ENCODE measurements at regions not wholly inside any gene's neighbourhood (a gene's known extent, or its start where the extent isn't known, plus 50 kb on each side); places are given as distances from the start of the nearest gene placed in this dataset.

GRCh38 chr7:25037325-25037724 is 57.3 kb upstream of the OSBPL3 start:
- Histone ChIP-seq H3K79me2 (ENCODE audit: insufficient read depth, low read length) (no peaks in the 10 kb centered on the region), H3K9me3 (ENCODE audit: insufficient read depth, low read length) (0 out of 2 replicates have a peak, but pooled peaks cover 9% of the 10 kb centered on the region), H3K27me3 (ENCODE audit: low read length) (no peaks in the 10 kb centered on the region), H3K36me3 (ENCODE audit: low read length) (no peaks in the 10 kb centered on the region), H3K27ac (ENCODE audit: low read depth, low read length) (no peak overlapping the region), H3K4me2 (ENCODE audit: low read depth, low read length, poor library complexity, severe bottlenecking) (no peak overlapping the region), H3K4me3 (ENCODE audit: insufficient read depth, low read length, poor library complexity, severe bottlenecking) (no peak overlapping the region), H2AFZ (ENCODE audit: low read depth, low read length, severe bottlenecking) (no peak overlapping the region), H3K9me2 (replicated peaks; ENCODE audit: insufficient read depth, low read length) (no peaks in the 10 kb centered on the region), H3K9ac (ENCODE audit: low read length) (no peak overlapping the region), H4K20me1 (ENCODE audit: low read depth, low read length) (no peaks in the 10 kb centered on the region), H3F3A (ENCODE audit: insufficient read depth) (no peaks in the 10 kb centered on the region)
- TF ChIP-seq EZH2phosphoT487 (conservative IDR thresholded peaks at IDR 0.05; ENCODE audit: low read length) (no peak), CTCF (IDR thresholded peaks at IDR 0.05; ENCODE audit: insufficient read depth, low read length, poor library complexity, severe bottlenecking) (no peak)

GRCh38 chr7:25035274-25035673 is 55.3 kb upstream of the OSBPL3 start:
- H3K9me2 ChIP-seq (replicated peaks; ENCODE audit: insufficient read depth, low read length): no peaks in the 10 kb centered on the region
- H3F3A ChIP-seq (ENCODE audit: insufficient read depth): no peaks in the 10 kb centered on the region
- H3K27ac ChIP-seq (ENCODE audit: low read depth, low read length): no peak overlapping the region
- no peaks in the 10 kb centered on the region for H3K36me3 ChIP-seq (ENCODE audit: low read length)
- H3K4me3 ChIP-seq (ENCODE audit: insufficient read depth, low read length, poor library complexity, severe bottlenecking): no peak overlapping the region
- H3K9ac ChIP-seq (ENCODE audit: low read length): no peak overlapping the region
- no peak for TF ChIP-seq CTCF (IDR thresholded peaks at IDR 0.05; ENCODE audit: insufficient read depth, low read length, poor library complexity, severe bottlenecking)
- no peak for TF ChIP-seq EZH2phosphoT487 (conservative IDR thresholded peaks at IDR 0.05; ENCODE audit: low read length)
- no peak overlapping the region for H3K4me2 ChIP-seq (ENCODE audit: low read depth, low read length, poor library complexity, severe bottlenecking)
- no peak overlapping the region for H2AFZ ChIP-seq (ENCODE audit: low read depth, low read length, severe bottlenecking)
- H3K27me3 ChIP-seq (ENCODE audit: low read length): no peaks in the 10 kb centered on the region
- H3K9me3 ChIP-seq (ENCODE audit: insufficient read depth, low read length): 0 out of 2 replicates have a peak, but pooled peaks cover 9% of the 10 kb centered on the region
- no peaks in the 10 kb centered on the region for H3K79me2 ChIP-seq (ENCODE audit: insufficient read depth, low read length)
- H4K20me1 ChIP-seq (ENCODE audit: low read depth, low read length): no peaks in the 10 kb centered on the region

GRCh38 chr7:25034136-25034535 is 54.2 kb upstream of the OSBPL3 start:
- Histone ChIP-seq H3K4me3 (ENCODE audit: insufficient read depth, low read length, poor library complexity, severe bottlenecking) (no peak overlapping the region), H3K4me2 (ENCODE audit: low read depth, low read length, poor library complexity, severe bottlenecking) (no peak overlapping the region), H3K27ac (ENCODE audit: low read depth, low read length) (no peak overlapping the region)

More at GRCh38 chr7:25034136-25034535, 54.2 kb upstream of the OSBPL3 start:
- Histone ChIP-seq H4K20me1 (ENCODE audit: low read depth, low read length) (no peaks in the 10 kb centered on the region), H3K27me3 (ENCODE audit: low read length) (no peaks in the 10 kb centered on the region), H3F3A (ENCODE audit: insufficient read depth) (no peaks in the 10 kb centered on the region), H3K9me2 (replicated peaks; ENCODE audit: insufficient read depth, low read length) (no peaks in the 10 kb centered on the region), H2AFZ (ENCODE audit: low read depth, low read length, severe bottlenecking) (no peak overlapping the region), H3K9me3 (ENCODE audit: insufficient read depth, low read length) (0 out of 2 replicates have a peak, but pooled peaks cover 9% of the 10 kb centered on the region), H3K9ac (ENCODE audit: low read length) (no peak overlapping the region), H3K79me2 (ENCODE audit: insufficient read depth, low read length) (no peaks in the 10 kb centered on the region), H3K36me3 (ENCODE audit: low read length) (no peaks in the 10 kb centered on the region)
- no peak for TF ChIP-seq EZH2phosphoT487 (conservative IDR thresholded peaks at IDR 0.05; ENCODE audit: low read length)
- TF ChIP-seq CTCF (IDR thresholded peaks at IDR 0.05; ENCODE audit: insufficient read depth, low read length, poor library complexity, severe bottlenecking): no peak

Measured in SU-DHL-6 (cell line).